ENCODE measurements at regions not wholly inside any gene's neighbourhood (a gene's known extent, or its start where the extent isn't known, plus 50 kb on each side); places are given as distances from the start of the nearest gene placed in this dataset.

DNA sequence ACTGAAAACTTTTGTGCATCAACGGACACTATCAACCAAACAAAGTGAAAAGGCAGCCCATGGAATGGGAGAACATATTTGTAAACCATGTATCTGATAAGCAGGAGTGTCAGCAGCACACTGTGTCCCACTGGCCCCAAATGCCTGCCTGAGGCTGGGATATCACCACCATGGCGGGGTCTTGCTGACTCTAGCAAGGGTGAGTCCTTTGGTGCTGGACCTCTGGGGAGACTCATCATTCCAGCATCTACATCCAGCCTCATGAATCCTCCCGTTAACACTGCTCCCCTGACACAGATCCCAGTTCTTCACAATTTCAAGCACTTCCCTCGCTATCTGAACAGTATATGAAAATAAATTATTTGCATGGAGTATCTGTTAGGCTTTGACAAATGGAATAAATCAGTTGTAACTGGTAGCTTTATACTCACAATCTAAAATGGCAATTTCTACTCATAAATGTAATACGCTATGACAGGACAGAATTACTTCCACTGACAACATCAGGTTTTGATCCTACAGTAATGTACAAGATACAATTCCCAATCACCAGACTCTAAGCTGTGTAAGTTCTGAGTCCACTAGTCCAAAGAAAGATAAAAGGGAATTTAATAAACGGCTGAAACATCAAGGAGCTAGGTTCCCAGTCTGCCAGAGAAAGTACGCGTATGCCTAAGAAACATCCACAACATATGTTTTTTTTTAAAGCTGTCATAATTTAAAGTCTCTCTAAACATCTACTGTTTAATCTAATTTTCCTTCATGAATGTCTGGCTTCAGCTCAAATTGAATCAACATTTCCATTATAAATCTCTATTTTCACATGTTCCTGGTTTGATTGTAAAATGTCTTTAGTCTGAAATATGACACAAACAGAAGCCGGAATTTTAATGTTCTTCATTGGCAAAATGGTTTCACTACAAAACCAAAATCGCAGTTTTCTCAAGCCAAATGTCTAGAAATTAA lies 95.1 kb downstream of the SIPA1L2 start:
- no peak overlapping the region for H3K27ac ChIP-seq
- TF ChIP-seq, protein P1, sequence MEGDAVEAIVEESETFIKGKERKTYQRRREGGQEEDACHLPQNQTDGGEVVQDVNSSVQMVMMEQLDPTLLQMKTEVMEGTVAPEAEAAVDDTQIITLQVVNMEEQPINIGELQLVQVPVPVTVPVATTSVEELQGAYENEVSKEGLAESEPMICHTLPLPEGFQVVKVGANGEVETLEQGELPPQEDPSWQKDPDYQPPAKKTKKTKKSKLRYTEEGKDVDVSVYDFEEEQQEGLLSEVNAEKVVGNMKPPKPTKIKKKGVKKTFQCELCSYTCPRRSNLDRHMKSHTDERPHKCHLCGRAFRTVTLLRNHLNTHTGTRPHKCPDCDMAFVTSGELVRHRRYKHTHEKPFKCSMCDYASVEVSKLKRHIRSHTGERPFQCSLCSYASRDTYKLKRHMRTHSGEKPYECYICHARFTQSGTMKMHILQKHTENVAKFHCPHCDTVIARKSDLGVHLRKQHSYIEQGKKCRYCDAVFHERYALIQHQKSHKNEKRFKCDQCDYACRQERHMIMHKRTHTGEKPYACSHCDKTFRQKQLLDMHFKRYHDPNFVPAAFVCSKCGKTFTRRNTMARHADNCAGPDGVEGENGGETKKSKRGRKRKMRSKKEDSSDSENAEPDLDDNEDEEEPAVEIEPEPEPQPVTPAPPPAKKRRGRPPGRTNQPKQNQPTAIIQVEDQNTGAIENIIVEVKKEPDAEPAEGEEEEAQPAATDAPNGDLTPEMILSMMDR (IDR thresholded peaks at IDR 0.05): no peak
- TF ChIP-seq ZFX (IDR thresholded peaks at IDR 0.05; ENCODE audit: borderline replicate concordance): no peak

DNA sequence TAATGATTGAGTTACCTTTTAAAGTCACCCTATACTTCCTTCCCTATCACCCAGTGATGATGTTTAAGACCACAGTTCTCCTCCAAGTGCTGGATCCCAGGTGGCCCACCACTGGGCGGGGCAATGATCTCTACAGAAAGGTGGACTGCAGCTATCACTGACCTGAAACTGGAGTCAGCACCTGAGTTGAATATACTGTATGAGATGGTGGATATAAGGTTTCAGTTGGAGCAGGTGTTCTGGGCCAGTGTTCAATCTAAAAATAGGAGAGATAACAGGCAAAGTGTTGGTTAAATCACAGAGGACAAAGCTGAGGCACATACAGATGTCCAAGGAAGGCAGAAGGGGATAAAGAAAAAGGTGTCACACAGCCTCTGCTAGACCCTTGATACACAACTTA lies 96.6 kb downstream of the SIPA1L2 start:
- no peak for TF ChIP-seq ZFX (IDR thresholded peaks at IDR 0.05; ENCODE audit: borderline replicate concordance)
- TF ChIP-seq, protein P1 (IDR thresholded peaks at IDR 0.05): no peak
- H3K27ac ChIP-seq: no peak overlapping the region

DNA sequence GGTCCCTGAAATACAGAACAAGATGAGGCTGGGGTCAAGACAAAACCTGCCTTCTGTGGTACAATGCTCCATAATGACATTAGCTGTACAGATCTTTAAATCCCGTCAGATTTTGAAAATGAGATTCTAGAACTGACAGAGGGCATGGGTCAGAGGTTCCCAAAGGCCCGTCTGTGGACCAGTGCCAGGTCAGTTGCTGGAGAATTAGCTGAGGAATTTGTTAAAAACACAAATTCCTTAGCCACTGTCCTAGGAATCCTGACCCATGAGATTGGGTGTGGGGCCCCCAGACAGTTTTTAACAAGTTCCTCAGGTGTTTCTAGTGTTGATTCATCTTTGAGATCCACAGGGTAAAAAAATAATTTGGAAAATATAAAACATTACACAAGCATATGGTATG lies 97.0 kb downstream of the SIPA1L2 start:
- TF ChIP-seq ZFX (IDR thresholded peaks at IDR 0.05; ENCODE audit: borderline replicate concordance): no peak
- TF ChIP-seq, protein P1 (IDR thresholded peaks at IDR 0.05): no peak
- H3K27ac ChIP-seq: no peak overlapping the region

DNA sequence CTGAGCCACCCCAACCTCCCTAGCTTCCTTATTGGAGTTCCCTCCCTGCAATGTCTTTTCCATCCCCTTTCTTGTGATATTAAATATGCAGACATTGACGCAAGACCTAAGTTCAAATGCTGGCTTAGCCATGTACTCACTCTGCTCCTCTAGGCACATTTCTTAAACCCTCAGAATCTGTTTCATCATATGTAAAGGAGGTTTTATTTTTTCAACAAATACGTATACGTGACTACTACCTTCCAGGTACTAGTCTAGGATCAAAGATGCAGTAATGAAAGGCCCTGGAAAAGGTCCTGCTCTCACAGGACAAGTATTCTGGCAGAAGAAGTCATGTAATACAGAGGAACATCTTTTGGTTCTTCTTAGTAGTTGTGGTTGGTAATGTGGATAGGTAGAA lies 98.6 kb downstream of the SIPA1L2 start:
- no peak overlapping the region for H3K27ac ChIP-seq
- no peak for TF ChIP-seq ZFX (IDR thresholded peaks at IDR 0.05; ENCODE audit: borderline replicate concordance)
- TF ChIP-seq, protein P1 (IDR thresholded peaks at IDR 0.05): no peak

DNA sequence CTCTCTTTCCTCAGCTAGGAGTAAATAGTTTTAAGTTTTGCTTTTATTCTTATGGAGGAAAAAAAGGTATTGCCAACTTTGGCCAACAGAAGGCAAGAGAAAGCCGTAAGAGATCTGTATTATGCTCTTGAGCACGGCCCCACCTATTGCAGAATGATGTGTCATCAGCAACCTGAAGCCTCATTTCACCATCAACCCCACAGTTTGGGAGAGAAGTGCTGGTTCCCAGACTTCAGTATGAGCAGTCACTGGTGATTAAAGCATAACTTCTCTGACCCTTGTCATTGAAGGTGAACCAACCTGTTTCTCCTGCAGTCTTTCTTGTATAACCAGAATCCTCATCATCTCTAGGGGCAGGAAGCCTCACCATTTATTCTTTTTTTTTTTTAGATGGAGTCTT lies 100.2 kb downstream of the SIPA1L2 start:
- no peak overlapping the region for H3K27ac ChIP-seq
- TF ChIP-seq, protein P1 (IDR thresholded peaks at IDR 0.05): no peak
- no peak for TF ChIP-seq ZFX (IDR thresholded peaks at IDR 0.05; ENCODE audit: borderline replicate concordance)

DNA sequence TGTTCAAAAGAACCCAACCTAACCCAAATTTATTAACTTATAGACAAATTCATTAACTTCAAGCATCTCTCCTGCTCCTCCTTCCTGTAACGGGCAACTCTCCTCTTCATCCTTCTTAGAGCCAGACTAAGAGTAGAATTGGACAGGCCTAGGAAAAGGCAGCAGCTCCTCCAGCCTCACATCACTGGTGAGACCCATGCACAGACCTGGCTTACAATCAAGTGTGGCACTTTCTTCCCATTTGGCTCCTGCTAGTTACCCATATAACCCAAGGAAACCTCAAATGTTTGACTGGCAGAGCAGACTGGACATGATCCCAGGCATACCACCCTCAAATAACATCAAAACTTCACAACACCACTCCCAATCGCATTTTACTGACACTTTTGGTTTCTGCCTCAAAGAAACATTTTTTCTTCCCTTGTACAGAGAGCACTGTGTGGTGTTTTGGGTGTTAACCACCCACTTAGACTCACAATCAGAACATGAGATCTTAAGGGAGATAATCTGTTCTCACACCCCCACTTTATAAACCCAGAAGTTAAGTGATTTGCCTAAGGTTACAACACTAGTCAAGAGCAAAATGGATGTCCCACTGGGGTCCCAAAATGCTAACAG lies 101.4 kb downstream of the SIPA1L2 start:
- TF ChIP-seq ZFX (IDR thresholded peaks at IDR 0.05; ENCODE audit: borderline replicate concordance): no peak
- TF ChIP-seq, protein P1 (IDR thresholded peaks at IDR 0.05): no peak
- H3K27ac ChIP-seq: no peak overlapping the region

DNA sequence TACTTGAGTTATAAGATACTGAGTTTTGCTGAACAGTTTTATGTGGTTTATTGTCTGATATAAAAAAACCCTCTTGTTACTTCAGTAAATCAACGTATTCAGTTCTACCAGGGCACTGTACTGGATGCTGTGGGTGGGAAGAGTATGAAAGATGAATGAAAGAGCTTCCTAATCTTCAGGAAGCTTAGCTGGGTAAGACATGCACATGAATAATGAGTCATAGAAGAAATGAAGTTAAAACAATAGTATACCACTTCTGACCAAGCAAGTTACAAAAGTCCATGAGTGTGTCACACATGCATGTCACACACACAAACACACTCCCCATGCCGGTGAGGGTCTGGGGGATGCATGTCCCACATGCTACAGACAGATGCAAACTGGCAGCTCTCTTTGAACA lies 105.9 kb downstream of the SIPA1L2 start:
- TF ChIP-seq ZFX (IDR thresholded peaks at IDR 0.05; ENCODE audit: borderline replicate concordance): no peak
- TF ChIP-seq, protein P1 (IDR thresholded peaks at IDR 0.05): no peak
- H3K27ac ChIP-seq: no peak overlapping the region

Data from 22Rv1 (cell line).